ENCODE measurements at regions not wholly inside any gene's neighbourhood (a gene's known extent, or its start where the extent isn't known, plus 50 kb on each side); places are given as distances from the start of the nearest gene placed in this dataset.

- TF ChIP-seq CTCF (IDR thresholded peaks at IDR 0.05) (no peak), POLR2A (IDR thresholded peaks at IDR 0.05) (no peak)
Measured at GRCh38 chr14:40347675-40348074, 915.4 kb upstream of the FBXO33 start.
